Endothelial cell of hepatic sinusoid (primary cell): ENCODE measurements at regions not wholly inside any gene's neighbourhood (a gene's known extent, or its start where the extent isn't known, plus 50 kb on each side); places are given as distances from the start of the nearest gene placed in this dataset.

Experiments
- in situ Hi-C: cut with HindIII; loops from 2 replicates; pipeline ENCODE4 v1.10.0; 2017; ENCODE audit warnings: low sequenced_read_pairs

- in situ Hi-C loops: no loop called here
Observed at GRCh38 chr20:60125513-60125912, 167.3 kb downstream of the CDH26 start.

GRCh38 chr20:60126975-60127374 lies 168.8 kb downstream of the CDH26 start:
- in situ Hi-C loops: no loop called here

- in situ Hi-C loops: no loop called here
Observed at GRCh38 chr20:60131375-60131774, 173.2 kb downstream of the CDH26 start.

- in situ Hi-C loops: no loop called here
Observed at GRCh38 chr20:60132162-60132826, 174.1 kb downstream of the CDH26 start.

GRCh38 chr20:60132827-60133670 lies 174.8 kb downstream of the CDH26 start:
- in situ Hi-C loops: no loop called here

- in situ Hi-C loops: no loop called here
Observed at GRCh38 chr20:60135276-60135675, 177.1 kb downstream of the CDH26 start.

GRCh38 chr20:60136645-60137401 lies 178.6 kb downstream of the CDH26 start:
- in situ Hi-C loops: no loop called here

GRCh38 chr20:60137657-60138245 lies 179.5 kb downstream of the CDH26 start:
- in situ Hi-C loops: no loop called here

GRCh38 chr20:60138256-60139220 lies 180.3 kb downstream of the CDH26 start:
- in situ Hi-C loops: no loop called here

GRCh38 chr20:60139663-60140446 lies 181.6 kb downstream of the CDH26 start:
- in situ Hi-C loops: no loop called here

GRCh38 chr20:60142587-60142986 lies 184.4 kb downstream of the CDH26 start:
- in situ Hi-C loops: no loop called here

- in situ Hi-C loops: no loop called here
Observed at GRCh38 chr20:60143261-60143842, 185.1 kb downstream of the CDH26 start.

GRCh38 chr20:60144404-60144803 lies 186.2 kb downstream of the CDH26 start:
- in situ Hi-C loops: no loop called here

GRCh38 chr20:60144974-60145527 lies 186.8 kb downstream of the CDH26 start:
- in situ Hi-C loops: no loop called here

- in situ Hi-C loops: no loop called here
Observed at GRCh38 chr20:60147004-60147403, 188.8 kb downstream of the CDH26 start.

- in situ Hi-C loops: no loop called here
Observed at GRCh38 chr20:60148885-60149284, 190.7 kb downstream of the CDH26 start.

GRCh38 chr20:60152792-60153191 lies 194.6 kb downstream of the CDH26 start:
- in situ Hi-C loops: no loop called here

GRCh38 chr20:60160451-60161145 lies 202.4 kb downstream of the CDH26 start:
- in situ Hi-C loops: no loop called here
